AG10803 (cell line): ENCODE measurements at regions not wholly inside any gene's neighbourhood (a gene's known extent, or its start where the extent isn't known, plus 50 kb on each side); places are given as distances from the start of the nearest gene placed in this dataset.

Experiments used
- DNase-seq: peaks from one replicate; pipeline ENCODE4 v3.0.0; 2010; ENCODE audit warnings: low read depth
- H3K4me3 ChIP-seq: 2 replicates; pipeline ENCODE4 v1.5.1; 2011; ENCODE audit warnings: mild to moderate bottlenecking, low read length, control low read depth
- TF ChIP-seq, protein P1 (sequence below): conservative IDR thresholded peaks from 2 replicates; pipeline ENCODE4 v1.5.1; 2011; ENCODE audit warnings: mild to moderate bottlenecking, low read length, control low read depth, inconsistent platforms

DNA sequence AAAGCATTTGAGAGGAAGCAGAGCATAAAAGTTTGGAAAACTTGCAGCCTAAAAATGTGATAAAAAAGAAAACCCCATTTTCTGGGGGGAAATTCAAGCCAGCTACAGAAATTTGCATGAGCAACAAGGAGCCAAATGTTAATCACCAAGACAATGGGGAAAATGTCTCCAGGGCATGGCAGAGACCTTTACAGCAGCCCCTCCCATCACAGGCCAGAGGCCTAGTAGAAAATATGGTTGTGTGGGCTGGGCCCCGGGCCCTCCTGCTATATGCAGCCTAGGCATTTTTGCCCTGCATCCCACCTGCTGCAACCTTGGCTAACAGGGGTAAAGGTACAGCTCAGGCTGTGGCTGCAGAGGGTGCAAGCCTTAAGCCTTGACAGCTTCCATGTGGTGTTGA is 299.6 kb upstream of the NCAM2 start:
- TF ChIP-seq, protein P1, sequence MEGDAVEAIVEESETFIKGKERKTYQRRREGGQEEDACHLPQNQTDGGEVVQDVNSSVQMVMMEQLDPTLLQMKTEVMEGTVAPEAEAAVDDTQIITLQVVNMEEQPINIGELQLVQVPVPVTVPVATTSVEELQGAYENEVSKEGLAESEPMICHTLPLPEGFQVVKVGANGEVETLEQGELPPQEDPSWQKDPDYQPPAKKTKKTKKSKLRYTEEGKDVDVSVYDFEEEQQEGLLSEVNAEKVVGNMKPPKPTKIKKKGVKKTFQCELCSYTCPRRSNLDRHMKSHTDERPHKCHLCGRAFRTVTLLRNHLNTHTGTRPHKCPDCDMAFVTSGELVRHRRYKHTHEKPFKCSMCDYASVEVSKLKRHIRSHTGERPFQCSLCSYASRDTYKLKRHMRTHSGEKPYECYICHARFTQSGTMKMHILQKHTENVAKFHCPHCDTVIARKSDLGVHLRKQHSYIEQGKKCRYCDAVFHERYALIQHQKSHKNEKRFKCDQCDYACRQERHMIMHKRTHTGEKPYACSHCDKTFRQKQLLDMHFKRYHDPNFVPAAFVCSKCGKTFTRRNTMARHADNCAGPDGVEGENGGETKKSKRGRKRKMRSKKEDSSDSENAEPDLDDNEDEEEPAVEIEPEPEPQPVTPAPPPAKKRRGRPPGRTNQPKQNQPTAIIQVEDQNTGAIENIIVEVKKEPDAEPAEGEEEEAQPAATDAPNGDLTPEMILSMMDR, result no peak
- no peak for DNase-seq

DNA sequence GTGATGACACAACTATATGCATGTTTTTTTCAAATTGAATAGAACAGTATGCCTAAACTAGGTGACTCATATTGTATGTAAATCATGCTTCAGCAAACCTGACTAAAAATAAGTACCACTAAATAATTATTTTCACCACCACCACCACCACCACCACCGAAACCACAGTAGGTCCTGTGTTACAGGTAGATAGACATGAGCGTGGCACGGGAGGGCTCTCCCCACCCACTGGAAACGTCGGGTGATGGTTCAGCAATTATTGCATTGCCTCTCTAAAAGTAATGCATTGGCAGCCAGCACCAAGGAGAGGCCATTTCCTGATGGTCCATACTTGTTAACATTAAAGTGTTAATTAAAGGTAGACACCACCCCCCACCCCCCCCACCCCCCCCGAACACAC is 297.0 kb upstream of the NCAM2 start:
- H3K4me3 ChIP-seq, result no peak overlapping the region
- no peak for DNase-seq
- TF ChIP-seq, protein P1, result no peak

More for the DNA sequence above, 299.6 kb upstream of the NCAM2 start:
- H3K4me3 ChIP-seq, result no peak overlapping the region

DNA sequence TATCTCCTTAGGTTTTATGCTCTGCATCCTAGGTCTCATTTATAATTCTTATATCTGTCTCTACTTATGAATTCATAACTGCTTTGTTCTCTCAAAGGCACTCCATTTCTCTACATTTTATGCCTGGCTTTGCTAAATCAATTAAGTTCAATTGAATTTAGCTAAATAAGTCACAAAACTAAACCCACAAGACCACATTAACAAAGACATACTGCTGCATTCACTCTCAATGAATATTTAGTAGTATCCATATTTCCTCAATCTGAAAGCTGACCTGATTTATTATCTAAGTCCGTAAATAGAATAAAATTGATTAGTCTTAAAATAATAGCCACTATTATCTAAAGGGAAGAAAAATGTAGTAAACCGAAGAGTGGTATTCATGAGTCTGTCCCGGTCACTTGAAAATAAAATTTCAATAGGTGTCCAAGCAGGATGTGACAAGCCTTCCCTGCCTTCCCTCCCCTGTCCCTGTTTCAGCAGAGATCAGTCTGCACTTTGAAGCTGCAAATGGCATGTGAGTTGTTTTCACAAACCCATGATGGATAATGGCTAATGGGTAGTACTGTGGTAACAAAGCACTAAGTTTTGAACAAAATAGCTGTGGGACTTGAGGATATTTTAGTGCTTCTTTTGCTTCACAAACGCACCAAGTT is 295.0 kb upstream of the NCAM2 start:
- DNase-seq, result no peak
- H3K4me3 ChIP-seq, result no peak overlapping the region
- TF ChIP-seq, protein P1, result no peak

DNA sequence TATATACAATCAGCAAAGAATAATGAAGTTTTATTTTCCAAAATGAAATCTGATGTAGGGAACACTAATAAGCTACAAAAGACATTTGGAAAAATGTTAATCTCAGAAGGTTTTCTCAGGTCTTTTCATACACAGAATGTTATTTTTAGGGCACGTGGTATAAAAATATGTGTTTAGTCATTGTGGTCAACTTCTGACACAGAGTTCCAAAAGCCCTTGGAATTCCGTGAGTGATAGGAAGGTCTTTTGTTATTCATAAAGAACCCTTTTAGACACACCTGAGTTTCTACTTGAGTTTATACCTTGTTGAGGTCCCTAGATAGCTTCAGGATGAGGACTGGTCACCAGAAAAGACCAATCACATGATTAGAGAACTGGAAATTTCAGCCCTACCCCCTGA is 277.6 kb upstream of the NCAM2 start:
- DNase-seq, result no peak
- TF ChIP-seq, protein P1, result no peak
- no peak overlapping the region for H3K4me3 ChIP-seq

DNA sequence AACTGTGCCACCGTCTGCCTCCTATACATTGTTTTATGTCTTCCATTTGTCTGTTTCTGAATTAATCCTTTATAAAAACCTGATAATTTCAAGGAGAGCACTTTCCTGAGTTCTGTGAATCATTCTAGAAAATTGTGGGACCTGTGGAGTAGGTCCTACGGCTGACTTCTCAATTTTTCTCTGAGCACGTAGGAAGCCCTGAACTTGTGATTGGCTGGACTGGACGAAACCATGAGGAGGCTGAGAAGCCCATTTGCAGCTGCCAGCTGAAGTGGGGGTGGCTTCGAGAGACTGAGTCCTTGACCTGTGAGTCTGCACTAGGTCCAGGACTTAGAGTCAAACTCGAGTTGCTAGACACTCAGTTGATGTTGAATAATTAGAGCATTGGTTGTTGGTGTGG is 277.1 kb upstream of the NCAM2 start:
- DNase-seq, result no peak
- TF ChIP-seq, protein P1, result no peak
- no peak overlapping the region for H3K4me3 ChIP-seq

DNA sequence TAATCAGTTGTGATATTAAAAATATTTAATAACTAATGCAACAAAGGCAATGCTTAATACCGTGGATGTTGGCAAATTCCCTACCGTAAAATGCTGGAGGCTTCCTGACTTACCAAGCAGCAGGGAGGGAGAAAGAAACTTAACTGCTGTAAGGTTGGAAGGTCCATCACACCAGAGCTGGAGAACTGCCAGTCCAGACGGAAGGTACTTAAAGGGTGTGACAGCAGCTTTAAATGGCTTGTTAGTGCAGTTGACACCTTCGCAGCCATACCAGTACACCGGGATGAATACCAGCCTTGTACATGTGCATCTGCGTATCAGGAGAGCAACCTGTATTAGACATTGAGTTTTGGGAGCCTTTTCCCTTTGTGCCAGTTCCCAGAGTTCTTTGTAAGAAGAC is 269.5 kb upstream of the NCAM2 start:
- no peak for DNase-seq
- TF ChIP-seq, protein P1, result no peak
- no peak overlapping the region for H3K4me3 ChIP-seq

DNA sequence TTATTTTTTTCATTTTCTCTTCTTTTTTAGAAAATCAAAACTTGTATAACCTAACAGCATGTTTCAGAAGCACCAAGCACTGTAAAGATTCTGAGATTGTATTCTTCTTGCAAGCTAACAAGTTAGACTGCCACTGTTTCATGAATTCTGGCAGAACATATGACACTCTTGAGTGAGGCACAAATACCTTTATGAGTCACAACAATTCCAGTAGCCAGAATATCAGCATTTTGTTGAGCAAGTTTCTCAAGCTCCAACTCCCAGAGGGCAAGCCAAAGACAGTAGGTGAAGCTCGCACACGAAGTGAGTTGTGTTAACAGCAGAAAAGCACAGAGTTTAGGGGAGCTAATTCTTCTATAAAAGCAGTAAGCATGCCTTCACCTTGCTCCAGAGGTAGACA is 268.8 kb upstream of the NCAM2 start:
- DNase-seq, result no peak
- TF ChIP-seq, protein P1, result no peak
- H3K4me3 ChIP-seq, result no peak overlapping the region
